ENCODE measurements at regions not wholly inside any gene's neighbourhood (a gene's known extent, or its start where the extent isn't known, plus 50 kb on each side); places are given as distances from the start of the nearest gene placed in this dataset.
"Not testable (repeated sequence)": the region's sequence is repeated elsewhere in the genome, so short reads cannot be mapped to it uniquely, and the experiment has no call there.

GRCh38 chr6:78243519-78243918, 590.7 kb downstream of the MEI4 start:
- DNase-seq: no peak

- no peak for DNase-seq
These were observed 599.1 kb downstream of the MEI4 start for GRCh38 chr6:78251931-78252330.

- no peak for DNase-seq
These were observed 600.8 kb downstream of the MEI4 start for GRCh38 chr6:78253618-78254017.

- DNase-seq: no peak
These were observed 607.1 kb downstream of the MEI4 start for GRCh38 chr6:78259935-78260334.

- DNase-seq: not testable (repeated sequence)
These were observed 606.9 kb upstream of the IRAK1BP1 start for GRCh38 chr6:78260427-78260826.

GRCh38 chr6:78268591-78269452, 598.5 kb upstream of the IRAK1BP1 start:
- no peak for DNase-seq

- DNase-seq: no peak
These were observed 566.5 kb upstream of the IRAK1BP1 start for GRCh38 chr6:78300885-78301284.

- DNase-seq: no peak
These were observed 564.9 kb upstream of the IRAK1BP1 start for GRCh38 chr6:78302411-78302810.

GRCh38 chr6:78308025-78308424, 559.3 kb upstream of the IRAK1BP1 start:
- DNase-seq: no peak

GRCh38 chr6:78322068-78322845, 545.1 kb upstream of the IRAK1BP1 start:
- DNase-seq: no peak

- no peak for DNase-seq
These were observed 543.1 kb upstream of the IRAK1BP1 start for GRCh38 chr6:78324213-78324612.

GRCh38 chr6:78340755-78341154, 526.6 kb upstream of the IRAK1BP1 start:
- DNase-seq: no peak

GRCh38 chr6:78345882-78346281, 521.5 kb upstream of the IRAK1BP1 start:
- no peak for DNase-seq

GRCh38 chr6:78347191-78347916, 520.0 kb upstream of the IRAK1BP1 start:
- no peak for DNase-seq

- DNase-seq: no peak
These were observed 514.3 kb upstream of the IRAK1BP1 start for GRCh38 chr6:78353040-78353439.

- DNase-seq: no peak
These were observed 503.7 kb upstream of the IRAK1BP1 start for GRCh38 chr6:78363688-78364087.

GRCh38 chr6:78365473-78365872, 501.9 kb upstream of the IRAK1BP1 start:
- no peak for DNase-seq

GRCh38 chr6:78377056-78377455, 490.3 kb upstream of the IRAK1BP1 start:
- no peak for DNase-seq

- DNase-seq: no peak
These were observed 487.4 kb upstream of the IRAK1BP1 start for GRCh38 chr6:78379982-78380381.

GRCh38 chr6:78380541-78380940, 486.8 kb upstream of the IRAK1BP1 start:
- no peak for DNase-seq

GRCh38 chr6:78383968-78384367, 483.4 kb upstream of the IRAK1BP1 start:
- no peak for DNase-seq

- not testable (repeated sequence) for DNase-seq
These were observed 480.5 kb upstream of the IRAK1BP1 start for GRCh38 chr6:78386854-78387253.

GRCh38 chr6:78390066-78390465, 477.3 kb upstream of the IRAK1BP1 start:
- no peak for DNase-seq
